HL-60 (cell line): ENCODE measurements at regions not wholly inside any gene's neighbourhood (a gene's known extent, or its start where the extent isn't known, plus 50 kb on each side); places are given as distances from the start of the nearest gene placed in this dataset.

ENCODE experiments used
- DNase-seq, 2 experiments: peaks; one replicate each; pipeline ENCODE4 v3.0.0-alpha.2; 2010 to 2020; ENCODE audit warnings: low read depth in 1 of 2, low spot score in 1 of 2
- H3K27ac ChIP-seq: fragments of 250-450 bp; sonication (Bioruptor Pico); replicated peaks from 2 replicates; pipeline ENCODE4 v1.5.1; 2020; ENCODE audit warnings: mild to moderate bottlenecking, moderate library complexity
- H3K27me3 ChIP-seq: fragments of 250-450 bp; sonication (Bioruptor Pico); 2 replicates; pipeline ENCODE4 v1.5.1; 2021; ENCODE audit warnings: mild to moderate bottlenecking, moderate library complexity; ENCODE audit not compliant: insufficient read depth, poor library complexity, severe bottlenecking
- H3K4me3 ChIP-seq: replicated peaks from 2 replicates; pipeline ENCODE4 v1.5.1; 2011; ENCODE audit warnings: mild to moderate bottlenecking, control low read depth, low read length; ENCODE audit not compliant: insufficient read depth
- CTCF ChIP-seq: IDR thresholded peaks from one replicate; pipeline ENCODE4 v1.5.1; 2011; ENCODE audit warnings: low read length, control low read depth, inconsistent platforms; ENCODE audit not compliant: insufficient read depth
- GABPA ChIP-seq: IDR thresholded peaks from 2 replicates; pipeline ENCODE4 v1.6.1; 2012; ENCODE audit warnings: low read depth
- POLR2AphosphoS5 ChIP-seq: IDR thresholded peaks from 2 replicates; pipeline ENCODE4 v1.6.1; 2012; ENCODE audit warnings: low read depth
- REST ChIP-seq: IDR thresholded peaks from 2 replicates; pipeline ENCODE4 v1.6.1; 2012; ENCODE audit warnings: low read depth; ENCODE audit not compliant: insufficient replicate concordance
- SPI1 ChIP-seq: IDR thresholded peaks from 2 replicates; pipeline ENCODE4 v1.6.1; 2012; ENCODE audit warnings: low read depth, mild to moderate bottlenecking, borderline replicate concordance

GRCh38 chr16:85293458-85293857 is 181.2 kb upstream of the CIBAR2 start:
- TF ChIP-seq SPI1: no peak
- TF ChIP-seq REST: no peak
- TF ChIP-seq POLR2AphosphoS5: no peak
- no peak for TF ChIP-seq CTCF
- no peak for TF ChIP-seq GABPA
- no peaks in the 10 kb centered on the region for H3K27me3 ChIP-seq
- H3K27ac ChIP-seq: no peak overlapping the region
- DNase-seq: no peak
- no peak overlapping the region for H3K4me3 ChIP-seq

- no peak overlapping the region for H3K4me3 ChIP-seq
- TF ChIP-seq REST (no peak), SPI1 (no peak)
- no peak overlapping the region for H3K27ac ChIP-seq
- H3K27me3 ChIP-seq: no peaks in the 10 kb centered on the region
- no peak for DNase-seq
These were observed 181.8 kb upstream of the CIBAR2 start for GRCh38 chr16:85293904-85294642.

GRCh38 chr16:85294810-85295508 is 182.7 kb upstream of the CIBAR2 start:
- Histone ChIP-seq H3K27me3 (no peaks in the 10 kb centered on the region), H3K27ac (no peak overlapping the region), H3K4me3 (no peak overlapping the region)
- no peak for DNase-seq
- TF ChIP-seq SPI1: no peak
- TF ChIP-seq GABPA: no peak
- no peak for TF ChIP-seq POLR2AphosphoS5
- TF ChIP-seq CTCF: no peak

GRCh38 chr16:85296859-85297660 is 184.8 kb upstream of the CIBAR2 start:
- TF ChIP-seq GABPA: no peak
- no peak for TF ChIP-seq POLR2AphosphoS5
- TF ChIP-seq CTCF: peak; percentile 78
- TF ChIP-seq SPI1: peak; percentile 34; the same call in 1 of the 2 replicates
- TF ChIP-seq REST: no peak
- peaks cover 3% of the 10 kb centered on the region for H3K27me3 ChIP-seq
- DNase-seq: peak in 1 of 2 experiments; percentile 56
- no peak overlapping the region for H3K27ac ChIP-seq
- no peak overlapping the region for H3K4me3 ChIP-seq
